ENCODE measurements at regions not wholly inside any gene's neighbourhood (a gene's known extent, or its start where the extent isn't known, plus 50 kb on each side); places are given as distances from the start of the nearest gene placed in this dataset.

- Histone ChIP-seq H3K4me1 (ENCODE audit: control insufficient read depth in 1 of 2, insufficient read depth in 2 of 2, low read length in 2 of 2) (peaks cover 6 to 15% of the 10 kb centered on the region in 2 donors), H3K9ac (ENCODE audit: low read depth in 1 of 2, low read length in 2 of 2) (no peak overlapping the region), H3K27me3 (ENCODE audit: control insufficient read depth in 1 of 2, insufficient read depth in 2 of 2, low read length in 2 of 2) (no peaks in the 10 kb centered on the region), H3K27ac (ENCODE audit: low read depth, low read length) (no peak overlapping the region), H3K9me3 (ENCODE audit: control insufficient read depth in 1 of 2, low read length in 2 of 2) (no peaks in the 10 kb centered on the region), H3K4me3 (ENCODE audit: low read depth in 1 of 2, low read length in 2 of 2) (no peak overlapping the region), H3K36me3 (ENCODE audit: control insufficient read depth in 1 of 2, insufficient read depth in 2 of 2, low read length in 2 of 2) (no peaks in the 10 kb centered on the region)
These were observed 261.5 kb downstream of the MREG start for GRCh38 chr2:215751911-215752272.

DNA sequence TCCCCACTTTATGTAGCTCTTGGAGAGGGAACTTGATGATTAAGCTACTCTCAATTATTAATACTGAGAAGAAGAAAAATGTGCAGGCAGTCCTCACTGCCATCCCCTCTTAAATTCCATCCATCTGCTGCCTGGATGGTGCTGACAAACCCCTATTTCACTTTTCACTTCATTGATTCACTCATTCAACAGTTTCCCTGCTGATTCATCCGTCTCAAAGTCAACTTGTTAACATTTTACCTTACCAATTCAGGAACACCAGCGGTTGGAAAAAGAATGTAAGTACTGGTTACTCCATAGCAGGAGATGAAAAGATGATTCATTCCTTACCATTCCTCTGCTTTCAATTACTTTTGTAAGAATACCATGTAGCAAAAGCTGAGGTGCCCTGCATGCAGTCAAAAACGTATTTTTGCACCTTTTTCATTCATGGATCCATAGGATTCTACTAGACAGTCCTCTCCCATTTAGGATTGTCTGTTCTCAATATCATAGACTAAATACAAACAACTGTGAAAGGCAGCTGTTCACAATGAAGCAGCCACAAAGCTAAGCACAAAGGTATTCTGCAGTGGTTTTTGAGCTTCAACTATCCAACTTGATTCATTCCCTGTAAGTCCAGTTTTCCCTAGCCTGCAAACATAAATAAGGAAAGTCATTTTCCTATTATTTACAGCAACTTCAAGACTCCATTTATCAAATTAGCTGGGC lies 262.0 kb downstream of the MREG start:
- no peak overlapping the region for H3K27ac ChIP-seq (ENCODE audit: low read depth, low read length)
- no peaks in the 10 kb centered on the region for H3K9me3 ChIP-seq (ENCODE audit: control insufficient read depth in 1 of 2, low read length in 2 of 2)
- H3K4me1 ChIP-seq (ENCODE audit: control insufficient read depth in 1 of 2, insufficient read depth in 2 of 2, low read length in 2 of 2) = peaks cover 6 to 15% of the 10 kb centered on the region in 2 donors

GRCh38 chr2:215750763-215751162 lies 262.6 kb downstream of the MREG start:
- Histone ChIP-seq H3K36me3 (ENCODE audit: control insufficient read depth in 1 of 2, insufficient read depth in 2 of 2, low read length in 2 of 2) (no peaks in the 10 kb centered on the region), H3K9ac (ENCODE audit: low read depth in 1 of 2, low read length in 2 of 2) (no peak overlapping the region), H3K4me1 (ENCODE audit: control insufficient read depth in 1 of 2, insufficient read depth in 2 of 2, low read length in 2 of 2) (peaks cover 6 to 15% of the 10 kb centered on the region in 2 donors), H3K27ac (ENCODE audit: low read depth, low read length) (no peak overlapping the region), H3K4me3 (ENCODE audit: low read depth in 1 of 2, low read length in 2 of 2) (no peak overlapping the region), H3K27me3 (ENCODE audit: control insufficient read depth in 1 of 2, insufficient read depth in 2 of 2, low read length in 2 of 2) (no peaks in the 10 kb centered on the region), H3K9me3 (ENCODE audit: control insufficient read depth in 1 of 2, low read length in 2 of 2) (no peaks in the 10 kb centered on the region)

More for the DNA sequence above, 262.0 kb downstream of the MREG start:
- Histone ChIP-seq H3K36me3 (ENCODE audit: control insufficient read depth in 1 of 2, insufficient read depth in 2 of 2, low read length in 2 of 2) (no peaks in the 10 kb centered on the region), H3K27me3 (ENCODE audit: control insufficient read depth in 1 of 2, insufficient read depth in 2 of 2, low read length in 2 of 2) (no peaks in the 10 kb centered on the region), H3K4me3 (ENCODE audit: low read depth in 1 of 2, low read length in 2 of 2) (no peak overlapping the region), H3K9ac (ENCODE audit: low read depth in 1 of 2, low read length in 2 of 2) (no peak overlapping the region)

GRCh38 chr2:215749092-215749957 lies 264.0 kb downstream of the MREG start:
- Histone ChIP-seq H3K27me3 (ENCODE audit: control insufficient read depth in 1 of 2, insufficient read depth in 2 of 2, low read length in 2 of 2) (no peaks in the 10 kb centered on the region), H3K27ac (ENCODE audit: low read depth, low read length) (peak overlapping the region; percentile 6), H3K9me3 (ENCODE audit: control insufficient read depth in 1 of 2, low read length in 2 of 2) (no peaks in the 10 kb centered on the region), H3K4me3 (ENCODE audit: low read depth in 1 of 2, low read length in 2 of 2) (peak overlapping the region in 1 of 2 donors; percentile 28), H3K36me3 (ENCODE audit: control insufficient read depth in 1 of 2, insufficient read depth in 2 of 2, low read length in 2 of 2) (no peaks in the 10 kb centered on the region), H3K9ac (ENCODE audit: low read depth in 1 of 2, low read length in 2 of 2) (no peak overlapping the region), H3K4me1 (ENCODE audit: control insufficient read depth in 1 of 2, insufficient read depth in 2 of 2, low read length in 2 of 2) (peaks cover 6 to 15% of the 10 kb centered on the region in 2 donors)

DNA sequence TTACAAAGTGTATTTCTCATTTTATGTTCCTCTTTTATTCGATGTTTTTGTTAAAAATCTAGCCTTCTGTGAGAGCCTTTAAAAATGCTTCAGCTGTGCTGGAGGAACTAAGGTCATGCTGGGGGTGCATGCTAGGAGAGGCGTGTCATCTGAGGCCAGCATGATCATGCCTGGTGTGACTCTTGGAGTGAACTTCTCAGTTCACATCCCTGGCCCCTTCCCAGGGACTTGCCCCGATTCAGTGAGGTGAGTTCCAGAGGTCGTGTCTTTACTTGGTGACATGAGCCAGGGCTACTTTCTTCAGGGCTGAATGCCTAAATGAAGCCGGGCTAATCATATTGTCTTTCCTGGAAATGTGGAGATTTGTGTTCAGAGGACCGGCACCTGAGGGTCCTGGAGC lies 264.9 kb downstream of the MREG start:
- Histone ChIP-seq H3K27me3 (ENCODE audit: control insufficient read depth in 1 of 2, insufficient read depth in 2 of 2, low read length in 2 of 2) (no peaks in the 10 kb centered on the region), H3K36me3 (ENCODE audit: control insufficient read depth in 1 of 2, insufficient read depth in 2 of 2, low read length in 2 of 2) (no peaks in the 10 kb centered on the region), H3K27ac (ENCODE audit: low read depth, low read length) (no peak overlapping the region)

GRCh38 chr2:215746887-215747615 lies 266.3 kb downstream of the MREG start:
- peaks cover 6 to 15% of the 10 kb centered on the region in 2 donors for H3K4me1 ChIP-seq (ENCODE audit: control insufficient read depth in 1 of 2, insufficient read depth in 2 of 2, low read length in 2 of 2)
- H3K36me3 ChIP-seq (ENCODE audit: control insufficient read depth in 1 of 2, insufficient read depth in 2 of 2, low read length in 2 of 2) = no peaks in the 10 kb centered on the region
- H3K9ac ChIP-seq (ENCODE audit: low read depth in 1 of 2, low read length in 2 of 2) = no peak overlapping the region
- no peaks in the 10 kb centered on the region for H3K27me3 ChIP-seq (ENCODE audit: control insufficient read depth in 1 of 2, insufficient read depth in 2 of 2, low read length in 2 of 2)
- no peak overlapping the region for H3K27ac ChIP-seq (ENCODE audit: low read depth, low read length)
- H3K4me3 ChIP-seq (ENCODE audit: low read depth in 1 of 2, low read length in 2 of 2) = no peak overlapping the region
- H3K9me3 ChIP-seq (ENCODE audit: control insufficient read depth in 1 of 2, low read length in 2 of 2) = no peaks in the 10 kb centered on the region

More for the DNA sequence above, 264.9 kb downstream of the MREG start:
- H3K9ac ChIP-seq (ENCODE audit: low read depth in 1 of 2, low read length in 2 of 2) = no peak overlapping the region
- H3K4me1 ChIP-seq (ENCODE audit: control insufficient read depth in 1 of 2, insufficient read depth in 2 of 2, low read length in 2 of 2) = peaks cover 6 to 15% of the 10 kb centered on the region in 2 donors
- H3K4me3 ChIP-seq (ENCODE audit: low read depth in 1 of 2, low read length in 2 of 2) = no peak overlapping the region
- no peaks in the 10 kb centered on the region for H3K9me3 ChIP-seq (ENCODE audit: control insufficient read depth in 1 of 2, low read length in 2 of 2)

- Histone ChIP-seq H3K4me1 (ENCODE audit: control insufficient read depth in 1 of 2, insufficient read depth in 2 of 2, low read length in 2 of 2) (peaks cover 6 to 15% of the 10 kb centered on the region in 2 donors), H3K27me3 (ENCODE audit: control insufficient read depth in 1 of 2, insufficient read depth in 2 of 2, low read length in 2 of 2) (no peaks in the 10 kb centered on the region), H3K9me3 (ENCODE audit: control insufficient read depth in 1 of 2, low read length in 2 of 2) (no peaks in the 10 kb centered on the region), H3K9ac (ENCODE audit: low read depth in 1 of 2, low read length in 2 of 2) (no peak overlapping the region), H3K36me3 (ENCODE audit: control insufficient read depth in 1 of 2, insufficient read depth in 2 of 2, low read length in 2 of 2) (no peaks in the 10 kb centered on the region), H3K4me3 (ENCODE audit: low read depth in 1 of 2, low read length in 2 of 2) (no peak overlapping the region), H3K27ac (ENCODE audit: low read depth, low read length) (no peak overlapping the region)
These were observed 267.0 kb downstream of the MREG start for GRCh38 chr2:215746226-215746886.

DNA sequence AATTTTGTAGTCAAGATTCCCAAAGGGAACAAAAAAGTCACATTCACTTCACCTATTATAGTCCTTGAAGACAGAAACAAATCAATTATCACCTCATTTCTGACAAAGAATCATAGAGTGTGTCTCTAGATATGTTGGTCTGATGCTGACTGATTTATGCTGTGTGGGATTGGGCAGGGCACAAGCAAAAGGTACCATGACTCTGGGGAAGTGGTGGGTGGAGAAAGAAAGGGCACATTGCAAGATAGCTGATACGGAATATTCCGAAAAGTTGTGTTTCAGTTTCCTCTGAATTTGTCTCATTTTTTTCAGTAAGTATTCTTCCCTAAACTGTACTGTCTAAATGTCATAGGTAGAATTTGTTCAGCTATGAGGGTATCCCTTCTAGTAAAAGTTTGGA lies 268.0 kb downstream of the MREG start:
- Histone ChIP-seq H3K27me3 (ENCODE audit: control insufficient read depth in 1 of 2, insufficient read depth in 2 of 2, low read length in 2 of 2) (no peaks in the 10 kb centered on the region), H3K4me3 (ENCODE audit: low read depth in 1 of 2, low read length in 2 of 2) (no peak overlapping the region), H3K4me1 (ENCODE audit: control insufficient read depth in 1 of 2, insufficient read depth in 2 of 2, low read length in 2 of 2) (peaks cover 6 to 15% of the 10 kb centered on the region in 2 donors), H3K9ac (ENCODE audit: low read depth in 1 of 2, low read length in 2 of 2) (no peak overlapping the region), H3K9me3 (ENCODE audit: control insufficient read depth in 1 of 2, low read length in 2 of 2) (no peaks in the 10 kb centered on the region), H3K27ac (ENCODE audit: low read depth, low read length) (no peak overlapping the region), H3K36me3 (ENCODE audit: control insufficient read depth in 1 of 2, insufficient read depth in 2 of 2, low read length in 2 of 2) (no peaks in the 10 kb centered on the region)

DNA sequence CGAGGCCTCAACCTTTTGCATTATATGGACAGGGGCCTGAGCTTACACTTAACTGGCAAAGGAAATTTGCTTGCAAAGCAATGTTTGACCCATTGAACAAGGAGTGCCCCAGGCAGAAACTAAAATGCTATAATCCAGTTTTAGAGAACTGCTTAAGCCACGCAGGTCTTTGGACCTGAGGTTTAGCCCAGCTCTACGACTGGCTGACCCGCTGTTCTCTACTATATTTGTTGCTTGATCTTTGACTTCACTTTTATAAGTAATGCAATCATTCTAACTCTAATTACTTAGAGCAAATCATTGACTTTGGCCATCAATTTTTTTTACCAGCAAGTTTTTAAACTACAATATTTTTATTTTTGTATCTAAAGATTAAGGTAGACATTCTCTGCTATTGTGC lies 268.8 kb downstream of the MREG start:
- H3K4me1 ChIP-seq (ENCODE audit: control insufficient read depth in 1 of 2, insufficient read depth in 2 of 2, low read length in 2 of 2) = peaks cover 6 to 9% of the 10 kb centered on the region in 2 donors

More for the DNA sequence above, 268.8 kb downstream of the MREG start:
- Histone ChIP-seq H3K9ac (ENCODE audit: low read depth in 1 of 2, low read length in 2 of 2) (no peak overlapping the region), H3K27me3 (ENCODE audit: control insufficient read depth in 1 of 2, insufficient read depth in 2 of 2, low read length in 2 of 2) (no peaks in the 10 kb centered on the region), H3K9me3 (ENCODE audit: control insufficient read depth in 1 of 2, low read length in 2 of 2) (no peaks in the 10 kb centered on the region), H3K27ac (ENCODE audit: low read depth, low read length) (no peak overlapping the region), H3K36me3 (ENCODE audit: control insufficient read depth in 1 of 2, insufficient read depth in 2 of 2, low read length in 2 of 2) (no peaks in the 10 kb centered on the region), H3K4me3 (ENCODE audit: low read depth in 1 of 2, low read length in 2 of 2) (no peak overlapping the region)

Data from duodenal mucosa (tissue), 2 donors.